ENCODE measurements at regions not wholly inside any gene's neighbourhood (a gene's known extent, or its start where the extent isn't known, plus 50 kb on each side); places are given as distances from the start of the nearest gene placed in this dataset.
"Not testable (repeated sequence)": the region's sequence is repeated elsewhere in the genome, so short reads cannot be mapped to it uniquely, and the experiment has no call there.

GRCh38 chr10:90224791-90225566, 523.6 kb downstream of the KIF20B start:
- Histone ChIP-seq H3K36me3 (ENCODE audit: control insufficient read depth, insufficient read depth, low read length, severe bottlenecking) (no peaks in the 10 kb centered on the region), H3K27me3 (replicated peaks; ENCODE audit: control insufficient read depth, insufficient read depth, low read length) (no peaks in the 10 kb centered on the region), H3K9ac (ENCODE audit: low read length) (peak overlapping the region; percentile 33), H3K4me3 (ENCODE audit: low read length) (no peak overlapping the region), H3K4me1 (ENCODE audit: control insufficient read depth, insufficient read depth, low read length) (peaks cover 37% of the 10 kb centered on the region), H3K9me3 (ENCODE audit: control insufficient read depth, low read length) (no peaks in the 10 kb centered on the region)
- DNase-seq (ENCODE audit: low read depth), result peak; percentile 11

GRCh38 chr10:90226517-90226916, 525.1 kb downstream of the KIF20B start:
- Histone ChIP-seq H3K36me3 (ENCODE audit: control insufficient read depth, insufficient read depth, low read length, severe bottlenecking) (no peaks in the 10 kb centered on the region), H3K4me1 (ENCODE audit: control insufficient read depth, insufficient read depth, low read length) (peaks cover 37% of the 10 kb centered on the region), H3K4me3 (ENCODE audit: low read length) (no peak overlapping the region), H3K9ac (ENCODE audit: low read length) (no peak overlapping the region), H3K27me3 (replicated peaks; ENCODE audit: control insufficient read depth, insufficient read depth, low read length) (no peaks in the 10 kb centered on the region), H3K9me3 (ENCODE audit: control insufficient read depth, low read length) (peaks cover 4% of the 10 kb centered on the region)
- no peak for DNase-seq (ENCODE audit: low read depth)

GRCh38 chr10:90227217-90227656, 525.8 kb downstream of the KIF20B start:
- peak; percentile 42 for DNase-seq (ENCODE audit: low read depth)
- peaks cover 6% of the 10 kb centered on the region for H3K9me3 ChIP-seq (ENCODE audit: control insufficient read depth, low read length)
- H3K4me1 ChIP-seq (ENCODE audit: control insufficient read depth, insufficient read depth, low read length), result peaks cover 35% of the 10 kb centered on the region
- no peak overlapping the region for H3K4me3 ChIP-seq (ENCODE audit: low read length)
- no peaks in the 10 kb centered on the region for H3K27me3 ChIP-seq (replicated peaks; ENCODE audit: control insufficient read depth, insufficient read depth, low read length)
- H3K9ac ChIP-seq (ENCODE audit: low read length), result no peak overlapping the region
- H3K36me3 ChIP-seq (ENCODE audit: control insufficient read depth, insufficient read depth, low read length, severe bottlenecking), result no peaks in the 10 kb centered on the region

GRCh38 chr10:90227786-90228185, 526.4 kb downstream of the KIF20B start:
- Histone ChIP-seq H3K9me3 (ENCODE audit: control insufficient read depth, low read length) (peaks cover 6% of the 10 kb centered on the region), H3K9ac (ENCODE audit: low read length) (no peak overlapping the region), H3K4me1 (ENCODE audit: control insufficient read depth, insufficient read depth, low read length) (peaks cover 30% of the 10 kb centered on the region), H3K36me3 (ENCODE audit: control insufficient read depth, insufficient read depth, low read length, severe bottlenecking) (no peaks in the 10 kb centered on the region), H3K4me3 (ENCODE audit: low read length) (no peak overlapping the region), H3K27me3 (replicated peaks; ENCODE audit: control insufficient read depth, insufficient read depth, low read length) (no peaks in the 10 kb centered on the region)
- no peak for DNase-seq (ENCODE audit: low read depth)

- H3K9me3 ChIP-seq (ENCODE audit: control insufficient read depth, low read length), result peaks cover 6% of the 10 kb centered on the region
- H3K27me3 ChIP-seq (replicated peaks; ENCODE audit: control insufficient read depth, insufficient read depth, low read length), result no peaks in the 10 kb centered on the region
- H3K4me3 ChIP-seq (ENCODE audit: low read length), result no peak overlapping the region
- H3K4me1 ChIP-seq (ENCODE audit: control insufficient read depth, insufficient read depth, low read length), result peaks cover 15% of the 10 kb centered on the region
- DNase-seq (ENCODE audit: low read depth), result no peak
- H3K9ac ChIP-seq (ENCODE audit: low read length), result no peak overlapping the region
- no peaks in the 10 kb centered on the region for H3K36me3 ChIP-seq (ENCODE audit: control insufficient read depth, insufficient read depth, low read length, severe bottlenecking)
These were observed 528.1 kb downstream of the KIF20B start for GRCh38 chr10:90229486-90229885.

GRCh38 chr10:90233805-90234204, 532.4 kb downstream of the KIF20B start:
- not testable (repeated sequence) for DNase-seq (ENCODE audit: low read depth); H3K4me3 ChIP-seq (ENCODE audit: low read length); H3K4me1 ChIP-seq (ENCODE audit: control insufficient read depth, insufficient read depth, low read length); H3K9me3 ChIP-seq (ENCODE audit: control insufficient read depth, low read length); H3K27me3 ChIP-seq (replicated peaks; ENCODE audit: control insufficient read depth, insufficient read depth, low read length); H3K36me3 ChIP-seq (ENCODE audit: control insufficient read depth, insufficient read depth, low read length, severe bottlenecking); H3K9ac ChIP-seq (ENCODE audit: low read length)

GRCh38 chr10:90245623-90246022, 544.2 kb downstream of the KIF20B start:
- DNase-seq (ENCODE audit: low read depth), result no peak
- H3K4me3 ChIP-seq (ENCODE audit: low read length), result no peak overlapping the region
- no peaks in the 10 kb centered on the region for H3K4me1 ChIP-seq (ENCODE audit: control insufficient read depth, insufficient read depth, low read length)

GRCh38 chr10:90250784-90251183, 549.4 kb downstream of the KIF20B start:
- H3K4me3 ChIP-seq (ENCODE audit: low read length); H3K4me1 ChIP-seq (ENCODE audit: control insufficient read depth, insufficient read depth, low read length); H3K27me3 ChIP-seq (replicated peaks; ENCODE audit: control insufficient read depth, insufficient read depth, low read length); H3K9ac ChIP-seq (ENCODE audit: low read length); H3K9me3 ChIP-seq (ENCODE audit: control insufficient read depth, low read length); H3K36me3 ChIP-seq (ENCODE audit: control insufficient read depth, insufficient read depth, low read length, severe bottlenecking); DNase-seq (ENCODE audit: low read depth): not testable (repeated sequence)

More at GRCh38 chr10:90245623-90246022, 544.2 kb downstream of the KIF20B start:
- Histone ChIP-seq H3K9ac (ENCODE audit: low read length) (no peak overlapping the region), H3K36me3 (ENCODE audit: control insufficient read depth, insufficient read depth, low read length, severe bottlenecking) (no peaks in the 10 kb centered on the region), H3K9me3 (ENCODE audit: control insufficient read depth, low read length) (no peaks in the 10 kb centered on the region), H3K27me3 (replicated peaks; ENCODE audit: control insufficient read depth, insufficient read depth, low read length) (peaks cover 2% of the 10 kb centered on the region)

GRCh38 chr10:90269699-90270098, 568.3 kb downstream of the KIF20B start:
- no peaks in the 10 kb centered on the region for H3K36me3 ChIP-seq (ENCODE audit: control insufficient read depth, insufficient read depth, low read length, severe bottlenecking)
- H3K9me3 ChIP-seq (ENCODE audit: control insufficient read depth, low read length), result no peaks in the 10 kb centered on the region
- no peak overlapping the region for H3K9ac ChIP-seq (ENCODE audit: low read length)

GRCh38 chr10:90274721-90275468, 573.5 kb downstream of the KIF20B start:
- no peak overlapping the region for H3K4me3 ChIP-seq (ENCODE audit: low read length)
- H3K27me3 ChIP-seq (replicated peaks; ENCODE audit: control insufficient read depth, insufficient read depth, low read length), result peaks cover 4% of the 10 kb centered on the region
- H3K4me1 ChIP-seq (ENCODE audit: control insufficient read depth, insufficient read depth, low read length), result no peaks in the 10 kb centered on the region
- no peak for DNase-seq (ENCODE audit: low read depth)
- no peak overlapping the region for H3K9ac ChIP-seq (ENCODE audit: low read length)
- no peaks in the 10 kb centered on the region for H3K36me3 ChIP-seq (ENCODE audit: control insufficient read depth, insufficient read depth, low read length, severe bottlenecking)
- H3K9me3 ChIP-seq (ENCODE audit: control insufficient read depth, low read length), result peaks cover 4% of the 10 kb centered on the region

More at GRCh38 chr10:90269699-90270098, 568.3 kb downstream of the KIF20B start:
- H3K27me3 ChIP-seq (replicated peaks; ENCODE audit: control insufficient read depth, insufficient read depth, low read length), result peaks cover 4% of the 10 kb centered on the region
- DNase-seq (ENCODE audit: low read depth), result no peak
- H3K4me1 ChIP-seq (ENCODE audit: control insufficient read depth, insufficient read depth, low read length), result no peaks in the 10 kb centered on the region
- H3K4me3 ChIP-seq (ENCODE audit: low read length), result no peak overlapping the region

GRCh38 chr10:90276894-90277475, 575.6 kb downstream of the KIF20B start:
- H3K36me3 ChIP-seq (ENCODE audit: control insufficient read depth, insufficient read depth, low read length, severe bottlenecking), result no peaks in the 10 kb centered on the region
- no peak overlapping the region for H3K4me3 ChIP-seq (ENCODE audit: low read length)
- no peak for DNase-seq (ENCODE audit: low read depth)
- H3K27me3 ChIP-seq (replicated peaks; ENCODE audit: control insufficient read depth, insufficient read depth, low read length), result peaks cover 4% of the 10 kb centered on the region
- no peaks in the 10 kb centered on the region for H3K4me1 ChIP-seq (ENCODE audit: control insufficient read depth, insufficient read depth, low read length)
- H3K9me3 ChIP-seq (ENCODE audit: control insufficient read depth, low read length), result peaks cover 4% of the 10 kb centered on the region
- no peak overlapping the region for H3K9ac ChIP-seq (ENCODE audit: low read length)
